GM18508 (cell line): ENCODE measurements at regions not wholly inside any gene's neighbourhood (a gene's known extent, or its start where the extent isn't known, plus 50 kb on each side); places are given as distances from the start of the nearest gene placed in this dataset.
"Not testable (repeated sequence)": the region's sequence is repeated elsewhere in the genome, so short reads cannot be mapped to it uniquely, and the experiment has no call there.

Source experiments
- ATAC-seq: cut with Tn5 transposase; IDR thresholded peaks from one replicate; pipeline ENCODE4 v1.9.1; 2021; ENCODE audit warnings: moderate number of reproducible peaks; ENCODE audit not compliant: insufficient read depth, unreplicated experiment

GRCh38 chr3:182118066-182118465 is 406.3 kb downstream of the SOX2 start:
- no peak for ATAC-seq

- ATAC-seq = no peak
Measured at GRCh38 chr3:182121401-182121800, 409.7 kb downstream of the SOX2 start.

- ATAC-seq = no peak
Measured at GRCh38 chr3:182122779-182123178, 411.1 kb downstream of the SOX2 start.

GRCh38 chr3:182124187-182124586 is 412.5 kb downstream of the SOX2 start:
- no peak for ATAC-seq

GRCh38 chr3:182124716-182125115 is 413.0 kb downstream of the SOX2 start:
- no peak for ATAC-seq

GRCh38 chr3:182129740-182130139 is 418.0 kb downstream of the SOX2 start:
- ATAC-seq = no peak

DNA sequence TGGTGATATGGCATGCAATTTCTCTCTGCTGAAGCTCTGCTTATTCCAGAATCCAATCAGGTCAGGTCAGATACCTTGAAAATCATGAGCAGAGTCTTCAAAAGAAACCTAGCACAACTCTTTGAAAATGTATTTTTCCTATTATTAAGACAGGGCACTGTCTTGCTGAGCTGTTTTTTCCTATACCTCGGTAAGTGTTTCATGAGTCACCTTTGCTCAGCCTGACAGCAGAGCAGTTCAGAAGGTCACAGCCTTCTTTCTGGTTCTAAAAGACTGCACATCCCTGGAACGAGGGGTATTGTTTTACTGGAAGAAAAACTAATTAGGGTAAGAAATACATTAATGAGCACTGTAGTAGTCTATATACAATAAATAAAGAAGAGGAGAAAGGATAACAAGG is 422.0 kb downstream of the SOX2 start:
- ATAC-seq = no peak

GRCh38 chr3:182135056-182135455 is 423.3 kb downstream of the SOX2 start:
- no peak for ATAC-seq

DNA sequence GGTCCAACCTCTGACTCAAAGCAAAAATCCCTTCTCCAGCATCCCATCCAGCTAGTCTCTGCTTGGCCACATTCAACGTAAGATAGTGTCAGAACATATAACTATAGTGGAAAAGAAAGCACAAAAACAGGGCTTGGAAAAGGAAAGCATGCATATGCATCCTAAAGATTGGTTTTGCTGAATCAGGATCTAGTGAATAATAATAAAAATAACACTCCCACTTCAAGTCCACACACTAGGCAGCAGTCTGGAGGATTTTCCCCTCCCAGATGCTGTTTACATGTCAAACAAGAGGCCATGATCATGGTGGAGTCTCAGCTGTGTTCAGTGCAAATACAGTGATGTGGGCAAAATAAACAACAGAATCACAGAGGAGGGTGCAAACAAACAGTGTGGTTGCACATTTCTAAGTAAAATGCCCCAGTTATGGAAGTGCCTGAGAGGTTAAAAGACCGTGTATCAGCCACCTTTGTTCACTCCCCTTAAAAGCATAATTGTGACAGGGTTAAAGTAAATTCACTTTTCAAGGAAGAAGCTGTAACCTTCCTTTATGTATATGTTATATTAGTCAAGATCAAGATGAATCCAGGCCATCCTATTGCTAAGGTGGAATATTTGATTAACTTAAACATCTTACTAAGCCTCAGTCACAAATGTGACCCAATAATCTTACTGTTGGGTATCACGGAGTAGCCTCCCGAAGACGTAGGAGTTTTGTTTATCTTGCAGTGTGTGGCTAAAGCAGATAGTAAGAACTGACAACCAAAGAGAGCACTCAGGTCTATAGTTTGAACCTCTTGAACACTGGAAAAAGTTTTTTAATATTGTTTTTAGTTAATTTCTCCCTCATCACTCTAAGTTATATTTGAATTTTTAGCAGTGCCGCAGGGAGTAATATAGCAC is 424.5 kb downstream of the SOX2 start:
- ATAC-seq = no peak

- no peak for ATAC-seq
Measured at GRCh38 chr3:182138393-182138792, 426.7 kb downstream of the SOX2 start.

- ATAC-seq = no peak
Measured at GRCh38 chr3:182139627-182140357, 428.1 kb downstream of the SOX2 start.

DNA sequence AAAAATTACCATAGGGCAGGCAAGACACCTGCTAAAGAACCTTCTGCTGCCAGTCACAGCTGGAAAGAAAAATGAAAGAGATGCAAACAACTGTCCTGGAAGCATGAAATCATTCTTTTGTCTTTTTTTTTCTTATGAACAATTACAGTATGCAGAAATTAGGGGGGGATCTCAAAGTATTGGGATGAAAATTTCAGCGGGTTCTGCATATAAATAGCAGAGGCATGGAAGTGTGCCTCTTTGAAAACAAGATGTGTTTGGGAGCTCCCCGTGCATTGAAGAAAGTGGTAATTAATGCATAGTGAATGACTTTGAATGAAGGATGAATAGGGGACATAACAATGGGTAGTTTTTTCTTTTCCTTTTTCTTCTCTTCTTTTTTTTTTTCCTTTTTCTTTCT is 431.2 kb downstream of the SOX2 start:
- no peak for ATAC-seq

- ATAC-seq = no peak
Measured at GRCh38 chr3:182143903-182144302, 432.2 kb downstream of the SOX2 start.

DNA sequence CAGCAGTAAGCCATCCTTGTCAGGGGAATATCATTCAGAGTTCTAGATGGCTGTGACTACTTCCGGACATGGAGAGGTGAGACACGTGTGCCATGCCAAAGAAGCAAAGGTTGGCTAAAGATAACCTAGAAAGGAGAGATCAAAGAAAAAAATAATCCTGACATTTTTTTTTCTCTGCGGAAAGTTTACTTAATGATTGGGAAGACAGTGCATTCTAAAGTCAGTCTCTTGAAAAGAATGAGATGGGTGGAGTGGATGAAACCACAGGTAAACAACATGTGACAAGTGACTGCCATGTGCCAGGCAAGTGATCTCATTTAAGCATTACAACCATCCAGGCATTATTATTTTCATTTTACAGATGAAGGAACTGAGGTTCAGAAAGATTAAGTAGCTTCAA is 436.6 kb downstream of the SOX2 start:
- ATAC-seq = no peak

DNA sequence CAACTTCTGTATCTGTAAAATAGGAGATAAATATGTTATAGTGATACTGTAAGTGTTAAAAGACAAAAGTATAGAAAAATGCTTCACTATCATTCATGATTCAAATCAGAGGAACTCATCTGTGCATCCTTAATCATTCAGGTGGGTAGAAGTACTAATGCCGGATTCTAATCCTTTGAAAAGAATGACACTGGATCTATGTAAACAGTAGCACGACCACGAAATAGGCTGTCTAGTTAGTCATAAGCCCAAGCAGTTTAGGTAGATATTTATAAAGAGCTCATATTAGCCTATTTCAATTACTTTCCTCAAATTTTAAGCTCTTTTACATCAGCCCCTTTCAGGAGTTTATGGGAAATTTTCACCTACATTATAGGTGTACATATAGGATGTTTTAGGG is 437.9 kb downstream of the SOX2 start:
- ATAC-seq = no peak

DNA sequence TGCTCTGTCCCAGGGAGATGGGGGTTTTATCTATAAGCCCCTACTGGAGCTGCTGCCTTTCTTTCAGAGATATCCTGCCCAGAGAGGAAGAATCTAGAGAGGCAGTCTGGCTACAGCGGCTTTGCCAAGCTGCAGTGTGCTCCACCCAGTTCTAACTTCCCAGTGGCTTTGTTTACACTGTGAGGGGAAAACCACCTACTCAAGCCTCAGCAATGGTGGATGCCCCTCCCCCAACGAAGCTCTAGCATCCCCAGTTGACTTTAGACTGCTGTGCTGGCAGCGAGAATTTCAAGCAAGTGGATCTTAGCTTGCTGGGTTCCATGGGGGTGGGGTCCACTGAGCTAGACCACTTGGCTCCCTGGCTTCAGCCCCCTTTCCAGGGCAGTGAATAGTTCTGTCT is 444.6 kb downstream of the SOX2 start:
- not testable (repeated sequence) for ATAC-seq

GRCh38 chr3:182165234-182165633 is 453.5 kb downstream of the SOX2 start:
- ATAC-seq = no peak

- ATAC-seq = no peak
Measured at GRCh38 chr3:182172534-182172933, 460.8 kb downstream of the SOX2 start.

GRCh38 chr3:182178488-182179200 is 466.9 kb downstream of the SOX2 start:
- ATAC-seq = no peak

GRCh38 chr3:182179631-182180030 is 467.9 kb downstream of the SOX2 start:
- ATAC-seq = no peak
